GM23338 (cell line): ENCODE measurements at regions not wholly inside any gene's neighbourhood (a gene's known extent, or its start where the extent isn't known, plus 50 kb on each side); places are given as distances from the start of the nearest gene placed in this dataset.

Experiments
- ATAC-seq: fragments of 200-7000 bp; cut with Tn5 transposase; 3 replicates; pipeline ENCODE4 v1.9.1; 2020
- DNase-seq: peaks from one replicate; pipeline ENCODE4 v3.0.0-alpha.2; 2015; ENCODE audit warnings: low spot score
- H2AFZ ChIP-seq: fragments of 200-600 bp; sonication (generic); 2 replicates; pipeline ENCODE4 v1.8.0; 2016; ENCODE audit warnings: antibody characterized with exemption, mild to moderate bottlenecking, moderate library complexity
- H3F3A ChIP-seq: fragments of 200-600 bp; sonication (generic); replicated peaks from 2 replicates; pipeline ENCODE4 v1.8.0; 2017; ENCODE audit warnings: antibody characterized with exemption, mixed run types, low read depth
- H3K27ac ChIP-seq: fragments of 200-600 bp; sonication (generic); 2 replicates; pipeline ENCODE4 v1.6.1; 2016; ENCODE audit warnings: low read depth
- H3K27me3 ChIP-seq: fragments of 200-600 bp; sonication (generic); 2 replicates; pipeline ENCODE4 v1.8.0; 2016; ENCODE audit warnings: mild to moderate bottlenecking, mixed run types, moderate library complexity; ENCODE audit not compliant: insufficient read depth
- H3K36me3 ChIP-seq: fragments of 200-600 bp; sonication (generic); 2 replicates; pipeline ENCODE4 v1.8.0; 2016; ENCODE audit warnings: mild to moderate bottlenecking; ENCODE audit not compliant: insufficient read depth
- H3K4me1 ChIP-seq: fragments of 200-600 bp; sonication (generic); 2 replicates; pipeline ENCODE4 v1.8.0; 2016; ENCODE audit warnings: mild to moderate bottlenecking, moderate library complexity; ENCODE audit not compliant: insufficient read depth
- H3K4me2 ChIP-seq: fragments of 200-600 bp; sonication (generic); 2 replicates; pipeline ENCODE4 v1.7.1; 2017; ENCODE audit warnings: mixed run types
- H3K4me3 ChIP-seq: fragments of 200-600 bp; sonication (generic); 2 replicates; pipeline ENCODE4 v1.6.1; 2016; ENCODE audit warnings: mixed run types
- H3K79me2 ChIP-seq: fragments of 200-600 bp; sonication (generic); replicated peaks from 2 replicates; pipeline ENCODE4 v1.8.0; 2017; ENCODE audit warnings: mild to moderate bottlenecking; ENCODE audit not compliant: insufficient read depth
- H3K9me2 ChIP-seq: fragments of 200-600 bp; sonication (generic); 2 replicates; pipeline ENCODE4 v1.8.0; 2017; ENCODE audit not compliant: insufficient read depth
- H4K20me1 ChIP-seq: fragments of 200-600 bp; sonication (generic); replicated peaks from 2 replicates; pipeline ENCODE4 v1.8.0; 2017; ENCODE audit warnings: mild to moderate bottlenecking; ENCODE audit not compliant: insufficient read depth
- H3K27ac Mint-ChIP-seq: 2 replicates; pipeline ENCODE4 v1.8.0; 2020; ENCODE audit warnings: inconsistent platforms, mild to moderate bottlenecking, moderate library complexity, mixed read lengths
- H3K27me3 Mint-ChIP-seq: 3 replicates; pipeline ENCODE4 v1.8.0; 2022; ENCODE audit warnings: low read depth, mild to moderate bottlenecking, moderate library complexity, mixed read lengths, inconsistent platforms; ENCODE audit not compliant: insufficient read depth, poor library complexity
- H3K36me3 Mint-ChIP-seq: 3 replicates; pipeline ENCODE4 v1.8.0; 2021; ENCODE audit warnings: low read depth, mild to moderate bottlenecking, inconsistent platforms, moderate library complexity, mixed read lengths
- H3K4me1 Mint-ChIP-seq: 3 replicates; pipeline ENCODE4 v1.8.0; 2020; ENCODE audit warnings: mild to moderate bottlenecking, inconsistent platforms, mixed read lengths
- H3K4me3 Mint-ChIP-seq: 3 replicates; pipeline ENCODE4 v1.8.0; 2021; ENCODE audit warnings: moderate library complexity, mild to moderate bottlenecking, inconsistent platforms, mixed read lengths
- H3K9me3 Mint-ChIP-seq: 3 replicates; pipeline ENCODE4 v1.8.0; 2020; ENCODE audit warnings: moderate library complexity, mild to moderate bottlenecking, inconsistent platforms, mixed read lengths
- EZH2 ChIP-seq: fragments of 200-600 bp; sonication (generic); IDR thresholded peaks from one replicate; pipeline ENCODE4 v1.8.0; 2017; ENCODE audit warnings: antibody characterized with exemption, mild to moderate bottlenecking, low read depth; ENCODE audit not compliant: unreplicated experiment
- JUNB ChIP-seq: IDR thresholded peaks from one replicate; pipeline ENCODE4 v1.6.1; 2016; ENCODE audit warnings: antibody characterized with exemption; ENCODE audit not compliant: unreplicated experiment
- NANOG ChIP-seq: IDR thresholded peaks from 2 replicates; pipeline ENCODE4 v1.6.1; 2016; ENCODE audit warnings: antibody characterized with exemption, borderline replicate concordance
- POLR2AphosphoS5 ChIP-seq: IDR thresholded peaks from 2 replicates; pipeline ENCODE4 v1.6.1; 2016; ENCODE audit warnings: antibody characterized with exemption, low read depth
- STAT1 ChIP-seq: IDR thresholded peaks from one replicate; pipeline ENCODE4 v1.6.1; 2016; ENCODE audit warnings: antibody characterized with exemption; ENCODE audit not compliant: unreplicated experiment
- ZNF114 ChIP-seq: fragments of 250-450 bp; sonication (Bioruptor Pico); IDR thresholded peaks from 2 replicates; pipeline ENCODE4 v1.5.0; 2020; ENCODE audit warnings: mild to moderate bottlenecking, moderate library complexity
- ZNF331 ChIP-seq: fragments of 250-450 bp; sonication (Bioruptor Pico); IDR thresholded peaks from 2 replicates; pipeline ENCODE4 v1.5.0; 2020; ENCODE audit warnings: low read depth, mild to moderate bottlenecking, moderate library complexity
- TF ChIP-seq, protein P1 (sequence below), 2 experiments: fragments of 200-600 bp in 1 of 2; sonication (generic) in 1 of 2; conservative IDR thresholded peaks; 2 replicates each; pipeline versions ENCODE4 v1.5.1 to v1.6.1; 2016 to 2017; ENCODE audit warnings: antibody characterized with exemption in 2 of 2, low read depth in 2 of 2, mild to moderate bottlenecking in 2 of 2, moderate library complexity in 1 of 2
- TF ChIP-seq, protein P2 (sequence below): IDR thresholded peaks from 2 replicates; pipeline ENCODE4 v1.6.1; 2016; ENCODE audit warnings: antibody characterized with exemption
- TF ChIP-seq, protein P3 (sequence below): fragments of 250-450 bp; sonication (Bioruptor Pico); IDR thresholded peaks from 2 replicates; pipeline ENCODE4 v1.5.0; 2020; ENCODE audit warnings: mild to moderate bottlenecking, moderate library complexity
- TF ChIP-seq, protein P4 (sequence below): IDR thresholded peaks from one replicate; pipeline ENCODE4 v1.6.1; 2018; ENCODE audit warnings: antibody characterized with exemption; ENCODE audit not compliant: unreplicated experiment

DNA sequence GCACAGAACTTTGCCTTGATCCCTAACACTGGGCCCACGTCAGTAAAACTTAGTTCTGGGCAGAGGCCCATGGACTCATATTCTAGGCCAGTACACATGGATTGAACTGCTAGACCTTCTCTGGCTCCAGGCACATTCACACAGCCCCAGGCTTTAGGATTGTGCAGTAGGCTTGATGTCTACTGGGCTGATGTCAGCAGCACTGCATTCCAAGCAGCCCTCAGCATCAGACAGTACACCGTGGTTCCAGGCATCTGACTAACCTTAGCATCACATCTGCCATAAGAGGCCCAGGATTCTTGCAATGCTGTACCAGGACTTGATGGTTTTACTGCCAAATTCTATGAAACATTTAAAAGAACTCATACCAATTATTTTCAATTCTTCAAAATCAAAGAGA lies 301.9 kb downstream of the CCER1 start (continued):
- no peak for TF ChIP-seq POLR2AphosphoS5
- TF ChIP-seq, protein P1, sequence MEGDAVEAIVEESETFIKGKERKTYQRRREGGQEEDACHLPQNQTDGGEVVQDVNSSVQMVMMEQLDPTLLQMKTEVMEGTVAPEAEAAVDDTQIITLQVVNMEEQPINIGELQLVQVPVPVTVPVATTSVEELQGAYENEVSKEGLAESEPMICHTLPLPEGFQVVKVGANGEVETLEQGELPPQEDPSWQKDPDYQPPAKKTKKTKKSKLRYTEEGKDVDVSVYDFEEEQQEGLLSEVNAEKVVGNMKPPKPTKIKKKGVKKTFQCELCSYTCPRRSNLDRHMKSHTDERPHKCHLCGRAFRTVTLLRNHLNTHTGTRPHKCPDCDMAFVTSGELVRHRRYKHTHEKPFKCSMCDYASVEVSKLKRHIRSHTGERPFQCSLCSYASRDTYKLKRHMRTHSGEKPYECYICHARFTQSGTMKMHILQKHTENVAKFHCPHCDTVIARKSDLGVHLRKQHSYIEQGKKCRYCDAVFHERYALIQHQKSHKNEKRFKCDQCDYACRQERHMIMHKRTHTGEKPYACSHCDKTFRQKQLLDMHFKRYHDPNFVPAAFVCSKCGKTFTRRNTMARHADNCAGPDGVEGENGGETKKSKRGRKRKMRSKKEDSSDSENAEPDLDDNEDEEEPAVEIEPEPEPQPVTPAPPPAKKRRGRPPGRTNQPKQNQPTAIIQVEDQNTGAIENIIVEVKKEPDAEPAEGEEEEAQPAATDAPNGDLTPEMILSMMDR (conservative IDR thresholded peaks at IDR 0.05; ENCODE audit: low read depth in 2 of 2): no peak
- TF ChIP-seq, protein P2, sequence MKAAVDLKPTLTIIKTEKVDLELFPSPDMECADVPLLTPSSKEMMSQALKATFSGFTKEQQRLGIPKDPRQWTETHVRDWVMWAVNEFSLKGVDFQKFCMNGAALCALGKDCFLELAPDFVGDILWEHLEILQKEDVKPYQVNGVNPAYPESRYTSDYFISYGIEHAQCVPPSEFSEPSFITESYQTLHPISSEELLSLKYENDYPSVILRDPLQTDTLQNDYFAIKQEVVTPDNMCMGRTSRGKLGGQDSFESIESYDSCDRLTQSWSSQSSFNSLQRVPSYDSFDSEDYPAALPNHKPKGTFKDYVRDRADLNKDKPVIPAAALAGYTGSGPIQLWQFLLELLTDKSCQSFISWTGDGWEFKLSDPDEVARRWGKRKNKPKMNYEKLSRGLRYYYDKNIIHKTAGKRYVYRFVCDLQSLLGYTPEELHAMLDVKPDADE: no peak
- TF ChIP-seq ZNF331 (CRISPR knock-in tag): no peak
- TF ChIP-seq JUNB: no peak
- no peak for TF ChIP-seq EZH2

DNA sequence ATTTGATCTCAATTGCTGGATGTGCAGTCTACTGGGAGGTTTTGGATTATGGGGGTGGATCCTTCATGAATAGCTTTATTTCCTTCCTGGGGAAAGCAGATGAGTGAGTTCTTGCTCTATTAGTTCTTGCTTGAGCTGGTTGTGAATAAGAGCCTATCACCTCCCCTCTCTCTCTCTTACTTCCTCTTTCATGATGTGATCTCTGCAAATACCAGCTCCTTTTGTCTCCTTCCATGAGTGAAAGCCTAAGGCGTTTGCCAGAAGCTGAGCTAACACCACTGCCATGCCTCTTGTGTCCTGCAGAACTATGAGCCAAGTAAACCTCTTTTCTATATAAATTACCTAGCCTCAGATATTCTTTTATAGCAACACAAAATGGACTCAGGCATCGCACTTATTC lies 302.7 kb downstream of the CCER1 start:
- H3K27ac Mint-ChIP-seq: peak overlapping the region; percentile 1; the same call in 1 of the 2 replicates
- Histone ChIP-seq H3K36me3 (no peaks in the 10 kb centered on the region), H3K27ac (no peak overlapping the region), H3K79me2 (no peaks in the 10 kb centered on the region), H2AFZ (peak overlapping the region; percentile 58; the same call in 1 of the 2 replicates), H3K4me1 (0 out of 2 replicates have a peak, but pooled peaks cover 6% of the 10 kb centered on the region), H3F3A (no peaks in the 10 kb centered on the region), H4K20me1 (no peaks in the 10 kb centered on the region), H3K9me2 (no peaks in the 10 kb centered on the region), H3K4me2 (no peak overlapping the region), H3K27me3 (no peaks in the 10 kb centered on the region), H3K4me3 (no peak overlapping the region)
- H3K4me1 Mint-ChIP-seq: peaks cover 4% of the 10 kb centered on the region
- H3K9me3 Mint-ChIP-seq: peaks cover 3% of the 10 kb centered on the region; the same call in 1 of the 3 replicates
- H3K4me3 Mint-ChIP-seq: no peak overlapping the region
- H3K36me3 Mint-ChIP-seq: no peaks in the 10 kb centered on the region
- peak; percentile 56; the same call in 2 of the 3 replicates for ATAC-seq
- H3K27me3 Mint-ChIP-seq: no peaks in the 10 kb centered on the region
- DNase-seq: peak; percentile 23
- no peak for TF ChIP-seq ZNF114 (CRISPR knock-in tag)
- no peak for TF ChIP-seq NANOG
- TF ChIP-seq, protein P3, sequence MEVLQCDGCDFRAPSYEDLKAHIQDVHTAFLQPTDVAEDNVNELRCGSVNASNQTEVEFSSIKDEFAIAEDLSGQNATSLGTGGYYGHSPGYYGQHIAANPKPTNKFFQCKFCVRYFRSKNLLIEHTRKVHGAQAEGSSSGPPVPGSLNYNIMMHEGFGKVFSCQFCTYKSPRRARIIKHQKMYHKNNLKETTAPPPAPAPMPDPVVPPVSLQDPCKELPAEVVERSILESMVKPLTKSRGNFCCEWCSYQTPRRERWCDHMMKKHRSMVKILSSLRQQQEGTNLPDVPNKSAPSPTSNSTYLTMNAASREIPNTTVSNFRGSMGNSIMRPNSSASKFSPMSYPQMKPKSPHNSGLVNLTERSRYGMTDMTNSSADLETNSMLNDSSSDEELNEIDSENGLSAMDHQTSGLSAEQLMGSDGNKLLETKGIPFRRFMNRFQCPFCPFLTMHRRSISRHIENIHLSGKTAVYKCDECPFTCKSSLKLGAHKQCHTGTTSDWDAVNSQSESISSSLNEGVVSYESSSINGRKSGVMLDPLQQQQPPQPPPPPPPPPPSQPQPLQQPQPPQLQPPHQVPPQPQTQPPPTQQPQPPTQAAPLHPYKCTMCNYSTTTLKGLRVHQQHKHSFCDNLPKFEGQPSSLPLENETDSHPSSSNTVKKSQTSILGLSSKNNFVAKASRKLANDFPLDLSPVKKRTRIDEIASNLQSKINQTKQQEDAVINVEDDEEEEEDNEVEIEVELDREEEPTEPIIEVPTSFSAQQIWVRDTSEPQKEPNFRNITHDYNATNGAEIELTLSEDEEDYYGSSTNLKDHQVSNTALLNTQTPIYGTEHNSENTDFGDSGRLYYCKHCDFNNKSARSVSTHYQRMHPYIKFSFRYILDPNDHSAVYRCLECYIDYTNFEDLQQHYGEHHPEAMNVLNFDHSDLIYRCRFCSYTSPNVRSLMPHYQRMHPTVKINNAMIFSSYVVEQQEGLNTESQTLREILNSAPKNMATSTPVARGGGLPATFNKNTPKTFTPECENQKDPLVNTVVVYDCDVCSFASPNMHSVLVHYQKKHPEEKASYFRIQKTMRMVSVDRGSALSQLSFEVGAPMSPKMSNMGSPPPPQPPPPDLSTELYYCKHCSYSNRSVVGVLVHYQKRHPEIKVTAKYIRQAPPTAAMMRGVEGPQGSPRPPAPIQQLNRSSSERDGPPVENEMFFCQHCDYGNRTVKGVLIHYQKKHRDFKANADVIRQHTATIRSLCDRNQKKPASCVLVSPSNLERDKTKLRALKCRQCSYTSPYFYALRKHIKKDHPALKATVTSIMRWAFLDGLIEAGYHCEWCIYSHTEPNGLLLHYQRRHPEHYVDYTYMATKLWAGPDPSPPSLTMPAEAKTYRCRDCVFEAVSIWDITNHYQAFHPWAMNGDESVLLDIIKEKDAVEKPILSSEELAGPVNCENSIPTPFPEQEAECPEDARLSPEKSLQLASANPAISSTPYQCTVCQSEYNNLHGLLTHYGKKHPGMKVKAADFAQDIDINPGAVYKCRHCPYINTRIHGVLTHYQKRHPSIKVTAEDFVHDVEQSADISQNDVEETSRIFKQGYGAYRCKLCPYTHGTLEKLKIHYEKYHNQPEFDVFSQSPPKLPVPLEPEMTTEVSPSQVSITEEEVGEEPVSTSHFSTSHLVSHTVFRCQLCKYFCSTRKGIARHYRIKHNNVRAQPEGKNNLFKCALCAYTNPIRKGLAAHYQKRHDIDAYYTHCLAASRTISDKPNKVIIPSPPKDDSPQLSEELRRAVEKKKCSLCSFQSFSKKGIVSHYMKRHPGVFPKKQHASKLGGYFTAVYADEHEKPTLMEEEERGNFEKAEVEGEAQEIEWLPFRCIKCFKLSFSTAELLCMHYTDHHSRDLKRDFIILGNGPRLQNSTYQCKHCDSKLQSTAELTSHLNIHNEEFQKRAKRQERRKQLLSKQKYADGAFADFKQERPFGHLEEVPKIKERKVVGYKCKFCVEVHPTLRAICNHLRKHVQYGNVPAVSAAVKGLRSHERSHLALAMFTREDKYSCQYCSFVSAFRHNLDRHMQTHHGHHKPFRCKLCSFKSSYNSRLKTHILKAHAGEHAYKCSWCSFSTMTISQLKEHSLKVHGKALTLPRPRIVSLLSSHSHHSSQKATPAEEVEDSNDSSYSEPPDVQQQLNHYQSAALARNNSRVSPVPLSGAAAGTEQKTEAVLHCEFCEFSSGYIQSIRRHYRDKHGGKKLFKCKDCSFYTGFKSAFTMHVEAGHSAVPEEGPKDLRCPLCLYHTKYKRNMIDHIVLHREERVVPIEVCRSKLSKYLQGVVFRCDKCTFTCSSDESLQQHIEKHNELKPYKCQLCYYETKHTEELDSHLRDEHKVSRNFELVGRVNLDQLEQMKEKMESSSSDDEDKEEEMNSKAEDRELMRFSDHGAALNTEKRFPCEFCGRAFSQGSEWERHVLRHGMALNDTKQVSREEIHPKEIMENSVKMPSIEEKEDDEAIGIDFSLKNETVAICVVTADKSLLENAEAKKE (CRISPR knock-in tag): no peak
- TF ChIP-seq POLR2AphosphoS5: no peak
- TF ChIP-seq STAT1: no peak
- no peak for TF ChIP-seq EZH2
- TF ChIP-seq, protein P2: no peak
- TF ChIP-seq ZNF331 (CRISPR knock-in tag): no peak
- TF ChIP-seq, protein P4, sequence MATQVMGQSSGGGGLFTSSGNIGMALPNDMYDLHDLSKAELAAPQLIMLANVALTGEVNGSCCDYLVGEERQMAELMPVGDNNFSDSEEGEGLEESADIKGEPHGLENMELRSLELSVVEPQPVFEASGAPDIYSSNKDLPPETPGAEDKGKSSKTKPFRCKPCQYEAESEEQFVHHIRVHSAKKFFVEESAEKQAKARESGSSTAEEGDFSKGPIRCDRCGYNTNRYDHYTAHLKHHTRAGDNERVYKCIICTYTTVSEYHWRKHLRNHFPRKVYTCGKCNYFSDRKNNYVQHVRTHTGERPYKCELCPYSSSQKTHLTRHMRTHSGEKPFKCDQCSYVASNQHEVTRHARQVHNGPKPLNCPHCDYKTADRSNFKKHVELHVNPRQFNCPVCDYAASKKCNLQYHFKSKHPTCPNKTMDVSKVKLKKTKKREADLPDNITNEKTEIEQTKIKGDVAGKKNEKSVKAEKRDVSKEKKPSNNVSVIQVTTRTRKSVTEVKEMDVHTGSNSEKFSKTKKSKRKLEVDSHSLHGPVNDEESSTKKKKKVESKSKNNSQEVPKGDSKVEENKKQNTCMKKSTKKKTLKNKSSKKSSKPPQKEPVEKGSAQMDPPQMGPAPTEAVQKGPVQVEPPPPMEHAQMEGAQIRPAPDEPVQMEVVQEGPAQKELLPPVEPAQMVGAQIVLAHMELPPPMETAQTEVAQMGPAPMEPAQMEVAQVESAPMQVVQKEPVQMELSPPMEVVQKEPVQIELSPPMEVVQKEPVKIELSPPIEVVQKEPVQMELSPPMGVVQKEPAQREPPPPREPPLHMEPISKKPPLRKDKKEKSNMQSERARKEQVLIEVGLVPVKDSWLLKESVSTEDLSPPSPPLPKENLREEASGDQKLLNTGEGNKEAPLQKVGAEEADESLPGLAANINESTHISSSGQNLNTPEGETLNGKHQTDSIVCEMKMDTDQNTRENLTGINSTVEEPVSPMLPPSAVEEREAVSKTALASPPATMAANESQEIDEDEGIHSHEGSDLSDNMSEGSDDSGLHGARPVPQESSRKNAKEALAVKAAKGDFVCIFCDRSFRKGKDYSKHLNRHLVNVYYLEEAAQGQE: no peak
